NCI-H524 (cell line): ENCODE measurements at regions not wholly inside any gene's neighbourhood (a gene's known extent, or its start where the extent isn't known, plus 50 kb on each side); places are given as distances from the start of the nearest gene placed in this dataset.

Experiments used
- DNase-seq, 2 experiments: peaks; one replicate each; lab custom pipeline; 2025; lab: John Stamatoyannopoulos, UW

- DNase-seq = no peak
These were observed 53.4 kb downstream of the RPLP1 start for GRCh38 chr15:69505956-69506556.

DNA sequence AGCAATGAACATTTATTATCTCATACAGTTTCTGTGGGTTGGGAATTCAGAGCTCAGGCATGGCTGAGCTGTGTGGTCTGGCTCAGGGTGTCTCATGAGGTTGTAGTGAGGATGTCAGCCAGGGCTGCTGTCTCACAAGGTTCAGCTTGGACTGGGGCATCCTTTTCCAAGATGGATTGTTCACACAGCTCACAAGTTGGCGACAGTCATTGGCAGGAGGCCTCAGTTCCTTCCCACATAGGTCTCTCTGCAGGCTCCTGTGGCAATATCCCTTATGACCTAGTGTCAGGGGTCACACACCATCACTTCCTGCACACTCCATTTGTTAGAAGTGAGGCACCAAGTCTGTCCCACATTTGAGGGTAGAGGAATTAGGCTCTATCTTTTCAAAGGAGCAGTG lies 56.0 kb downstream of the RPLP1 start:
- no peak for DNase-seq

DNA sequence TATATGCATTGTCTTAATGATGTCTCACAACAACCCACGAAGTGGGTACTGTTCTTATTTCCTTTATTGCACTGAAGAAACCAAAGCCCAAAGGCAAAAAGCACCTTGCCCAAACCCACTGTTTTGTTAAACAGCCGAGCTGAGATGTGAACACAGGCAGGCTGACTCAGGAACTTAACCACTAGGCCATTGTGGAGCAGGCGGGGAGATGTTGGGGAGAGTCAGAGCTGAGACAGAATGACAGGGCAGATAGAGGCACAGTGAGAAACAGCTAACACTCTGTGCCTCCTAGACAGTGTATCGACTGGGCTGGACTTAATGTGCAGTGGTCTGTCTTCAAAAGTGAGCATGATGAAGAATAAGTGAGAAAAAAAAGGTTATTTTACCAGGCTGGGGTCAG lies 56.5 kb downstream of the RPLP1 start:
- DNase-seq = no peak

DNA sequence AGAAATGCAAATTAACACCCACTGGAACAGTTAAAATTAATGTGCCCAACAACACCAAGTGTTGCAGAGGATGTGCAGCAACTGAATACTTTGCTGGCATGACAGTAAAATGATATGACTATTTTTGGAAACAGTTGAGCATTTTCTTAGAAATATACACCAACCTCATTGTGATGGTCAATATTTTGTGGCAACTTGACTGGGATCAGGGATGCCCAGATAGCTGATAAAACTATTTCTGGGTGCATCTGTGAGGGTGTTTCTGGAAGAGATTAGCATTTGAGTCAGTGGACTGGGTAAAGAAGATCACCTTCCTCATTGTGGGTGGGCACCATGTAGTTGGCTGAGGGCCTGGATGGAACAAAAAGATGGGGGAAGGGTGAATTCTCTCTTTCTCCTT lies 57.9 kb downstream of the RPLP1 start:
- no peak for DNase-seq

DNA sequence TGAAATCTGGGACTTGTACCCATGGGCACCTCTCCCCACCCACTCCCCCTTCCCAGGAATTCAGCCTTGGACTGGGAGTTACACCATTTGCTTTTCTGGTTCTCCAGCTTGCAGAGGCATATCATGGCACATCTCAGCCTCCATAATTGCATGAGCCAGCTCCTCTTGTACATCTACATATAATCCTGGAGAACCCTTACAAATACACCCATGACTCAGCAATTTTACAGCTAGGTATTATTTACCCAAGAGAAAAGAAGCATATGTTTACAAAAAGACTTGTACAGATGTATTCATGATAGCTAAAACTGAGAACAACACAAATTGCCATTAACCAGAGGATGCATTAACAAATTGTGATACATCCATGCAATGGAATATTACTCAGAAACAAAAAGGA lies 58.4 kb downstream of the RPLP1 start:
- DNase-seq = no peak

GRCh38 chr15:69511716-69512340 lies 59.2 kb downstream of the RPLP1 start:
- no peak for DNase-seq

DNA sequence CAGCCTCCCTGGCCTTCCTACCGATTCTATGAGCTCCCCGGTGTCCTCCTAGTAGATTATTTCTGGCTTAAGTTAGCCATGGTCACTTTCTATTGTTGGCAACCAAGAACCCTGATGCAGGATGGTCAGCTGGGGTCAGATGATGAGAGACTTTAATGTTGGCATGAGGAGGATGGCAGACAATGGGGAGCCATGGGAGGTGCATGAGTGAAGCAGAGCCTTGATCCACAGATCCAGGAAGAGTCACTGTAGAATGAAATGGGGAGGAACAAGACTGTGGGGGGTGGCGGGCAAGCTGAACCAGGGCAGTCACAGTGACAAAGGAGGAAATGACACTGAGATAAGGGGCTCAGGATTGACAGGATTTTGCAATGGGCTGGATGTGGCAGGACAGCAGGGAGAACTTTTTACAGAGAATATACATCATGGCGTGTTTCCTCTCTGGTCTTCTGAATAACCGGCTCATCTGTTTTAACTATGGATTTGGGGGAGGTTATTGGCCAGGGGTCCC lies 60.9 kb downstream of the RPLP1 start:
- no peak for DNase-seq

GRCh38 chr15:69513986-69514385 lies 61.4 kb downstream of the RPLP1 start:
- DNase-seq = peak; percentile 39 to 84

GRCh38 chr15:69515508-69515907 lies 62.9 kb downstream of the RPLP1 start:
- DNase-seq = no peak

- DNase-seq = no peak
These were observed 63.3 kb downstream of the RPLP1 start for GRCh38 chr15:69515926-69516325.

GRCh38 chr15:69517052-69517451 lies 64.4 kb downstream of the RPLP1 start:
- DNase-seq = no peak

GRCh38 chr15:69518806-69519205 lies 66.2 kb downstream of the RPLP1 start:
- DNase-seq = no peak

- DNase-seq = no peak
These were observed 67.4 kb downstream of the RPLP1 start for GRCh38 chr15:69520067-69520466.

GRCh38 chr15:69522361-69522760 lies 69.7 kb downstream of the RPLP1 start:
- no peak for DNase-seq

- peak; percentile 63 to 84 for DNase-seq
These were observed 70.7 kb downstream of the RPLP1 start for GRCh38 chr15:69523010-69524001.

GRCh38 chr15:69524296-69524695 lies 71.7 kb downstream of the RPLP1 start:
- no peak for DNase-seq

DNA sequence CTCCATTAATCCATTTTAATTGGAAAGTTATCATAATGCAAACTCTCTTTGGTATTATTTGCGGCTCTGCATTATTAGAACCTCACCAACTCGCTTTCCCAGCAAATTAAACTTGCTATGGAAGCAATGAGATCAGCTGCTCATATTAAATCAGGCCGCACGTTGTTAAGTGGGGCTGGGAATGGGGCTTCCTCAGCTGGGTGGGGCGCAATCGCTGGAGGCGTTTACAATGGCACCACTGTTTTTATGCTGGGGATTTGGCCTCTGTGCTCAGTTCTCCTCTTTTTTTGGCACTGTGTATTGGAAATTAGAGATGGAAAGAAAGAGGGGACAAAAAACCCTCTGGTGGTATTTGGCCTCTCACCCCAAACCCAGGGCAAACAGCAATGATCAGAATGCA lies 72.2 kb downstream of the RPLP1 start:
- no peak for DNase-seq

DNA sequence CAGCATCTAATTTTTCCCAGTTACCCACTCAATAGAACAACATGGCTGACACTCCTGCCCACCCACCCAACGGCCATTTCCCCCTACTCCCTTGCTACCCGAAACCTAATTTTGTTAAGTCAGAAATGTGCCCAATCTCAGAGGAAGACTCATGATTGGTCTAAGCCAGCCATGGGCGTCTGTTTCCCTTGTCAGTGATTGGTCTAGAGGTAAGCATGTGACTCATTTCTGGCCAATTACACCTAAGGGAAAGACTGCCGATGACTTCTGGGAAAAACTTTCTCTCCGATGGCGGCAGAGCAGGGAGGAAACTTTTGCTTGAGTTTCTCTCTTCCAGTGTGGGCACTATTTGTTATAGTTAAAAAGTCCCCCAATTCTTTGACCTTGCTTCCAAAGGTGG lies 72.9 kb downstream of the RPLP1 start:
- DNase-seq = no peak

GRCh38 chr15:69526081-69527061 lies 73.8 kb downstream of the RPLP1 start:
- peak in 1 of 2 experiments; percentile 41 for DNase-seq

- DNase-seq = no peak
These were observed 76.5 kb downstream of the RPLP1 start for GRCh38 chr15:69529141-69529540.

- no peak for DNase-seq
These were observed 77.5 kb downstream of the RPLP1 start for GRCh38 chr15:69529961-69530633.
